ENCODE measurements at regions not wholly inside any gene's neighbourhood (a gene's known extent, or its start where the extent isn't known, plus 50 kb on each side); places are given as distances from the start of the nearest gene placed in this dataset.

- no peak overlapping the region for H2AK5ac ChIP-seq (ENCODE audit: low read depth, low read length)
- no peak for DNase-seq (ENCODE audit: low spot score)
These were observed 53.7 kb downstream of the CCDC54 start for GRCh38 chr3:107430996-107431245.

GRCh38 chr3:107431246-107432012 is 54.2 kb downstream of the CCDC54 start:
- H3K27me3 ChIP-seq (ENCODE audit: control insufficient read depth in 3 of 3, insufficient read depth in 3 of 3, low read depth in 1 of 3, low read length in 3 of 3): peaks cover 0 to 21% (median 0%) of the 10 kb centered on the region in 3 experiments

More at GRCh38 chr3:107430996-107431245, 53.7 kb downstream of the CCDC54 start:
- no peaks in the 10 kb centered on the region for H3K36me3 ChIP-seq (replicated peaks in 1 of 2; ENCODE audit: control insufficient read depth in 2 of 2, insufficient read depth in 2 of 2, low read length in 2 of 2)
- H3K18ac ChIP-seq (ENCODE audit: low read length): peak overlapping the region; percentile 91
- H3K79me1 ChIP-seq (ENCODE audit: low read depth, low read length): no peaks in the 10 kb centered on the region
- H3K14ac ChIP-seq (ENCODE audit: low read length): no peak overlapping the region
- H3K23ac ChIP-seq (ENCODE audit: low read depth, low read length, poor library complexity): peak overlapping the region; percentile 60
- WGBS, 2 donors (ENCODE audit: extremely low coverage in 2 of 2, insufficient read length in 2 of 2, insufficient replicate concordance in 1 of 2): no CpG with 5 or more reads among the region's 16 CpGs
- H2BK15ac ChIP-seq (ENCODE audit: low read length): no peak overlapping the region
- no peak overlapping the region for H4K91ac ChIP-seq (ENCODE audit: low read depth, low read length, poor library complexity)
- peaks cover 0 to 21% (median 0%) of the 10 kb centered on the region in 3 experiments for H3K27me3 ChIP-seq (ENCODE audit: control insufficient read depth in 3 of 3, insufficient read depth in 3 of 3, low read depth in 1 of 3, low read length in 3 of 3)
- H2AFZ ChIP-seq (ENCODE audit: low read length): peak overlapping the region; percentile 69
- no peak overlapping the region for H3K4ac ChIP-seq (ENCODE audit: low read length)
- peak overlapping the region; percentile 21 to 94 for H3K4me3 ChIP-seq (ENCODE audit: low read length in 2 of 2)
- no peak overlapping the region for H3K27ac ChIP-seq (replicated peaks; ENCODE audit: low read length)
- H4K8ac ChIP-seq (ENCODE audit: low read depth, low read length): peak overlapping the region; percentile 23
- H3K4me1 ChIP-seq (ENCODE audit: control insufficient read depth in 2 of 2, insufficient read depth in 1 of 2, low read depth in 1 of 2, low read length in 2 of 2): peaks cover 0 to 7% of the 10 kb centered on the region in 2 donors
- no peak overlapping the region for H2BK12ac ChIP-seq (ENCODE audit: low read length)
- peak overlapping the region; percentile 97 for H3K4me2 ChIP-seq (ENCODE audit: insufficient read depth, low read length, poor library complexity, severe bottlenecking)
- no peak overlapping the region for H2BK120ac ChIP-seq (ENCODE audit: low read depth, low read length)
- H3K9ac ChIP-seq (ENCODE audit: low read depth, low read length, poor library complexity): peak overlapping the region; percentile 82
- no peak overlapping the region for H2BK5ac ChIP-seq (ENCODE audit: low read length)
- no peaks in the 10 kb centered on the region for H3K9me3 ChIP-seq (replicated peaks in 1 of 2; ENCODE audit: control insufficient read depth in 2 of 2, insufficient read depth in 1 of 2, low read depth in 1 of 2, low read length in 2 of 2)

GRCh38 chr3:107432013-107432515 is 54.8 kb downstream of the CCDC54 start:
- no CpG with 5 or more reads among the region's 20 CpGs for WGBS, 2 donors (ENCODE audit: extremely low coverage in 2 of 2, insufficient read length in 2 of 2, insufficient replicate concordance in 1 of 2)
- peaks cover 0 to 21% (median 0%) of the 10 kb centered on the region in 3 experiments for H3K27me3 ChIP-seq (ENCODE audit: control insufficient read depth in 3 of 3, insufficient read depth in 3 of 3, low read depth in 1 of 3, low read length in 3 of 3)

More at GRCh38 chr3:107431246-107432012, 54.2 kb downstream of the CCDC54 start:
- Histone ChIP-seq H2BK5ac (ENCODE audit: low read length) (no peak overlapping the region), H3K4me1 (ENCODE audit: control insufficient read depth in 2 of 2, insufficient read depth in 1 of 2, low read depth in 1 of 2, low read length in 2 of 2) (peaks cover 0 to 7% of the 10 kb centered on the region in 2 donors), H3K4me3 (ENCODE audit: low read length in 2 of 2) (peak overlapping the region; percentile 33 to 94), H3K4me2 (ENCODE audit: insufficient read depth, low read length, poor library complexity, severe bottlenecking) (peak overlapping the region; percentile 97), H3K23ac (ENCODE audit: low read depth, low read length, poor library complexity) (peak overlapping the region; percentile 98), H3K79me1 (ENCODE audit: low read depth, low read length) (no peaks in the 10 kb centered on the region), H3K14ac (ENCODE audit: low read length) (peak overlapping the region; percentile 99), H4K8ac (ENCODE audit: low read depth, low read length) (peak overlapping the region; percentile 25), H4K91ac (ENCODE audit: low read depth, low read length, poor library complexity) (no peak overlapping the region), H2BK15ac (ENCODE audit: low read length) (no peak overlapping the region), H2BK12ac (ENCODE audit: low read length) (no peak overlapping the region), H2AK5ac (ENCODE audit: low read depth, low read length) (no peak overlapping the region), H2BK120ac (ENCODE audit: low read depth, low read length) (no peak overlapping the region), H3K27ac (replicated peaks; ENCODE audit: low read length) (no peak overlapping the region), H3K4ac (ENCODE audit: low read length) (no peak overlapping the region), H3K18ac (ENCODE audit: low read length) (peak overlapping the region; percentile 95), H3K36me3 (replicated peaks in 1 of 2; ENCODE audit: control insufficient read depth in 2 of 2, insufficient read depth in 2 of 2, low read length in 2 of 2) (no peaks in the 10 kb centered on the region), H2AFZ (ENCODE audit: low read length) (peak overlapping the region; percentile 81), H3K9me3 (replicated peaks in 1 of 2; ENCODE audit: control insufficient read depth in 2 of 2, insufficient read depth in 1 of 2, low read depth in 1 of 2, low read length in 2 of 2) (no peaks in the 10 kb centered on the region), H3K9ac (ENCODE audit: low read depth, low read length, poor library complexity) (peak overlapping the region; percentile 92)
- no CpG with 5 or more reads among the region's 83 CpGs for WGBS, 2 donors (ENCODE audit: extremely low coverage in 2 of 2, insufficient read length in 2 of 2, insufficient replicate concordance in 1 of 2)
- DNase-seq (ENCODE audit: low spot score): peak; percentile 43

GRCh38 chr3:107432646-107433045 is 55.4 kb downstream of the CCDC54 start:
- Histone ChIP-seq H4K8ac (ENCODE audit: low read depth, low read length) (no peak overlapping the region), H3K4me2 (ENCODE audit: insufficient read depth, low read length, poor library complexity, severe bottlenecking) (no peak overlapping the region), H3K27ac (replicated peaks; ENCODE audit: low read length) (no peak overlapping the region), H4K91ac (ENCODE audit: low read depth, low read length, poor library complexity) (no peak overlapping the region), H3K4me3 (ENCODE audit: low read length in 2 of 2) (no peak overlapping the region), H2BK15ac (ENCODE audit: low read length) (no peak overlapping the region), H3K9me3 (replicated peaks in 1 of 2; ENCODE audit: control insufficient read depth in 2 of 2, insufficient read depth in 1 of 2, low read depth in 1 of 2, low read length in 2 of 2) (no peaks in the 10 kb centered on the region), H2AFZ (ENCODE audit: low read length) (no peak overlapping the region), H3K4me1 (ENCODE audit: control insufficient read depth in 2 of 2, insufficient read depth in 1 of 2, low read depth in 1 of 2, low read length in 2 of 2) (peaks cover 0 to 7% of the 10 kb centered on the region in 2 donors), H3K23ac (ENCODE audit: low read depth, low read length, poor library complexity) (no peak overlapping the region), H3K9ac (ENCODE audit: low read depth, low read length, poor library complexity) (no peak overlapping the region), H3K14ac (ENCODE audit: low read length) (no peak overlapping the region), H2BK120ac (ENCODE audit: low read depth, low read length) (no peak overlapping the region), H3K79me1 (ENCODE audit: low read depth, low read length) (no peaks in the 10 kb centered on the region), H3K36me3 (replicated peaks in 1 of 2; ENCODE audit: control insufficient read depth in 2 of 2, insufficient read depth in 2 of 2, low read length in 2 of 2) (no peaks in the 10 kb centered on the region), H2BK12ac (ENCODE audit: low read length) (no peak overlapping the region), H3K18ac (ENCODE audit: low read length) (no peak overlapping the region), H2AK5ac (ENCODE audit: low read depth, low read length) (no peak overlapping the region), H2BK5ac (ENCODE audit: low read length) (no peak overlapping the region), H3K4ac (ENCODE audit: low read length) (no peak overlapping the region), H3K27me3 (ENCODE audit: control insufficient read depth in 3 of 3, insufficient read depth in 3 of 3, low read depth in 1 of 3, low read length in 3 of 3) (peaks cover 0 to 21% (median 0%) of the 10 kb centered on the region in 3 experiments)
- no peak for DNase-seq (ENCODE audit: low spot score)
- no CpG with 5 or more reads among the region's 8 CpGs for WGBS, 2 donors (ENCODE audit: extremely low coverage in 2 of 2, insufficient read length in 2 of 2, insufficient replicate concordance in 1 of 2)

More at GRCh38 chr3:107432013-107432515, 54.8 kb downstream of the CCDC54 start:
- peak overlapping the region; percentile 95 for H3K18ac ChIP-seq (ENCODE audit: low read length)
- no peaks in the 10 kb centered on the region for H3K9me3 ChIP-seq (replicated peaks in 1 of 2; ENCODE audit: control insufficient read depth in 2 of 2, insufficient read depth in 1 of 2, low read depth in 1 of 2, low read length in 2 of 2)
- H2BK12ac ChIP-seq (ENCODE audit: low read length): no peak overlapping the region
- H3K27ac ChIP-seq (replicated peaks; ENCODE audit: low read length): no peak overlapping the region
- no peak overlapping the region for H2BK15ac ChIP-seq (ENCODE audit: low read length)
- H2AFZ ChIP-seq (ENCODE audit: low read length): peak overlapping the region; percentile 81
- H3K4ac ChIP-seq (ENCODE audit: low read length): no peak overlapping the region
- H2AK5ac ChIP-seq (ENCODE audit: low read depth, low read length): no peak overlapping the region
- H3K14ac ChIP-seq (ENCODE audit: low read length): no peak overlapping the region
- no peak overlapping the region for H2BK120ac ChIP-seq (ENCODE audit: low read depth, low read length)
- peaks cover 0 to 7% of the 10 kb centered on the region in 2 donors for H3K4me1 ChIP-seq (ENCODE audit: control insufficient read depth in 2 of 2, insufficient read depth in 1 of 2, low read depth in 1 of 2, low read length in 2 of 2)
- no peak for DNase-seq (ENCODE audit: low spot score)
- H3K36me3 ChIP-seq (replicated peaks in 1 of 2; ENCODE audit: control insufficient read depth in 2 of 2, insufficient read depth in 2 of 2, low read length in 2 of 2): no peaks in the 10 kb centered on the region
- peak overlapping the region; percentile 98 for H3K23ac ChIP-seq (ENCODE audit: low read depth, low read length, poor library complexity)
- no peaks in the 10 kb centered on the region for H3K79me1 ChIP-seq (ENCODE audit: low read depth, low read length)
- peak overlapping the region; percentile 97 for H3K4me2 ChIP-seq (ENCODE audit: insufficient read depth, low read length, poor library complexity, severe bottlenecking)
- no peak overlapping the region for H2BK5ac ChIP-seq (ENCODE audit: low read length)
- H4K8ac ChIP-seq (ENCODE audit: low read depth, low read length): no peak overlapping the region
- H4K91ac ChIP-seq (ENCODE audit: low read depth, low read length, poor library complexity): no peak overlapping the region
- H3K4me3 ChIP-seq (ENCODE audit: low read length in 2 of 2): peak overlapping the region; percentile 33 to 94
- no peak overlapping the region for H3K9ac ChIP-seq (ENCODE audit: low read depth, low read length, poor library complexity)
